GM12801 (cell line): ENCODE measurements at regions not wholly inside any gene's neighbourhood (a gene's known extent, or its start where the extent isn't known, plus 50 kb on each side); places are given as distances from the start of the nearest gene placed in this dataset.

Experiments used
- TF ChIP-seq, protein P1 (sequence below): IDR thresholded peaks from one replicate; pipeline ENCODE4 v1.5.1; 2011; ENCODE audit warnings: control low read depth; ENCODE audit not compliant: insufficient read length; ENCODE audit errors: extremely low read depth

- TF ChIP-seq, protein P1, sequence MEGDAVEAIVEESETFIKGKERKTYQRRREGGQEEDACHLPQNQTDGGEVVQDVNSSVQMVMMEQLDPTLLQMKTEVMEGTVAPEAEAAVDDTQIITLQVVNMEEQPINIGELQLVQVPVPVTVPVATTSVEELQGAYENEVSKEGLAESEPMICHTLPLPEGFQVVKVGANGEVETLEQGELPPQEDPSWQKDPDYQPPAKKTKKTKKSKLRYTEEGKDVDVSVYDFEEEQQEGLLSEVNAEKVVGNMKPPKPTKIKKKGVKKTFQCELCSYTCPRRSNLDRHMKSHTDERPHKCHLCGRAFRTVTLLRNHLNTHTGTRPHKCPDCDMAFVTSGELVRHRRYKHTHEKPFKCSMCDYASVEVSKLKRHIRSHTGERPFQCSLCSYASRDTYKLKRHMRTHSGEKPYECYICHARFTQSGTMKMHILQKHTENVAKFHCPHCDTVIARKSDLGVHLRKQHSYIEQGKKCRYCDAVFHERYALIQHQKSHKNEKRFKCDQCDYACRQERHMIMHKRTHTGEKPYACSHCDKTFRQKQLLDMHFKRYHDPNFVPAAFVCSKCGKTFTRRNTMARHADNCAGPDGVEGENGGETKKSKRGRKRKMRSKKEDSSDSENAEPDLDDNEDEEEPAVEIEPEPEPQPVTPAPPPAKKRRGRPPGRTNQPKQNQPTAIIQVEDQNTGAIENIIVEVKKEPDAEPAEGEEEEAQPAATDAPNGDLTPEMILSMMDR = no peak
Observed at GRCh38 chr1:10891091-10891490, 94.6 kb upstream of the CASZ1 start.

DNA sequence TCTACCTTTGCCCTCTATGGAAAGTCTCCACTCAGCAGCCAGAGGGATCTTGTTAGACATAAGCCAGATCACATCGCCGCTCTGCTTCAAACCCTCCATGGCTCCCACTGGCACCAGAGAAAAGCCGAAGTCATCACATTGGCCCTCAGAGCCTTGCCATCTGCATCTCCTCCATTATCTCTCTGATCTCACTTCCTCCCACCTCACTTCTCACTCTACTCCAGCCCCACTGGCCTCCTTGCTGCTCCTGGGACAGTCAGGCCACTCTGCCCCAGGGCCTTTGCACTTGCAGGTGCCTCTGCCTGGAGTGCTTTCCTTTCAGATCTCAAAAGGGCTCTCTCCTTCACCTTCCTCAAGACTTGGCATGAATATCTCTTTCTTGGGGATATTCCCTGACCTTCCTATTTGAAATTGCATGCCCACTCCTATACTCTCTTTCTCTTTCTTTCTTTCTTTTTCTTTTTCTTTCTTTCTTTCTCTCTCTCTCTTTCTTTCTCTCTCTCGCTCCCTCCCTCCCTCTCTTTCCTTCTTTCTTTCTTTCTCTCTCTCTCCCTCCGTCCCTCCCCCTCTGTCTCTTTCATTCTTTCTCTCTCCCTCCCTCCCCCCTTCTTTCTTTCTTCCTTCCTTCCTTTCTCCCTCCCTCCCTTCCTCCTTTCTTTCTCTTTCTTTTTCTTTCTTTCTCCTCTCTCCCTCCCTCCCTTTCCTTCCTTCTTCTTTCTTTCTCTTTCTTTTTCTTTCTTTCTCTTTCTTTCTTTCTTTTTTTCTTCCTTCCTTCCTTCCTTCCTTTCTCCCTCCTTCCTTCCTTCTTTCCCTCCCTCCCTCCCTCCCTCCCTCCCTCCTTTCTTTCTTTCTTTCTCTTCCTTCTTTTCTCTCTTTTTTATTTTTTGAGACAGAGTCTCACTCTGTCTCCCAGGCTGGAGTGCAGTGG is 96.0 kb upstream of the CASZ1 start:
- TF ChIP-seq, protein P1 = no peak

DNA sequence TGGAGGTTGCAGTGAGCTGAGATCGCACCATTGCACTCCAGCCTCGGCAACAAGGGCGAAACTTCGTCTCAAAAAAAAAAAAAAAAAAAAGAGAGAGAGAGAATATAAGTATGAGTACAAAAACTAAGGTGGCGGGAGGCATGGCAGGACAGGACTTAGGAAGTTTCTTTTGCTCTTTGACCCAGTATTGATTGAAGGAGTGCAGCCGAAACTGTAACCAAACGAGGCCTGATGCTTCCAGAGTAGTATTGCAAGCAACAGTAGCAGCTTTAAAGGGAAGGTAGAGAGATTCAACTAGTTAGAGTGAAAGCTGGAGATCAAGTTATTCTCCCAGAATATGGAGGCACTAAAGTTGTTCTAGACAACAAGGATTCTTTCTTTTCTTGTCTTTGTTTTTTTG is 99.2 kb upstream of the CASZ1 start:
- TF ChIP-seq, protein P1 = no peak

GRCh38 chr1:10896673-10897072 is 100.2 kb upstream of the CASZ1 start:
- TF ChIP-seq, protein P1 = no peak

GRCh38 chr1:10897321-10897980 is 101.0 kb upstream of the CASZ1 start:
- TF ChIP-seq, protein P1 = no peak

GRCh38 chr1:10897981-10898728 is 101.7 kb upstream of the CASZ1 start:
- TF ChIP-seq, protein P1 = no peak

GRCh38 chr1:10898921-10899320 is 102.5 kb upstream of the CASZ1 start:
- TF ChIP-seq, protein P1 = no peak
